Left renal cortex interstitium (tissue), 4 donors: ENCODE measurements at regions not wholly inside any gene's neighbourhood (a gene's known extent, or its start where the extent isn't known, plus 50 kb on each side); places are given as distances from the start of the nearest gene placed in this dataset.

Source experiments
- DNase-seq, 4 donors: peaks; one replicate each; pipeline ENCODE4 v3.0.0-alpha.2; 2013; ENCODE audit warnings: low read depth in 4 of 4, low spot score in 2 of 4, missing footprints in 1 of 4

DNA sequence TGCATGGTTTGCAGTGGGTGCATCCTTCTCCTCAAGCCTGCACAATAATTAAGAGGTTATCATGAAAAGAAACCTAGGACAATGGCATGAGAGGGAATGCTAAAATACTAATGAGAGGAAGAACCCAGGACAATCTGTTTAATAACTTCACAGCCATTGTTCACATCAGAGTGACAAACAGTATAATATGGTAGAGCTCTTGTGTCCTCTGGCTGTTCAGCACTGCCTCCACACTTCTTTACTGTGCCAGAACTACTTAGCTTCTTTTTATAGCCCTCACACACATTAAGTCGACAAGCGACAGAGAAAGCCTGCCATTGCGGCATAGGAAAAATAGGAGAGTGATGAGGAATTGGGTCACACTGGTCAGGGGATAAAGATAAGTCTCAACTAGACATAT is 65.0 kb upstream of the MEIS2 start:
- DNase-seq, result no peak

DNA sequence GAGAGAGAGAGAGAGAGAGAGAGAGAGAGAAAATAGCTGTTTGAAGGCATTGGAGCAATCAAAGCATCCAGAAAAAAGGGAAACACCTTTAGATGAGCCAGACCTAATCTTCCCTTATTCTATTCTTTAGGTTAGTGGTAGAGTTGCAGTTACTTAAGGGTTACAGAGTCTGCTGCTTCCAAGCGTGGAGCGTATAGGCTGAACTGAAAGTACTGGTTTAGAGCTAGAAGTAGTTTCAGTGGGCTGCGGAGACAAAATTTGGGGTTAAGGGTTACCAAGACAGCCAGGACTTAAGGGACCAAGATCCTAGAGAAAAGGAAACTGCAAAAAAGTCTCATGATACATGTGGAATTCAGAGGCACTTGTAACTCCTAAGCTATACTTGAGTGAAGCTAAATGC is 66.1 kb upstream of the MEIS2 start:
- DNase-seq, result no peak

DNA sequence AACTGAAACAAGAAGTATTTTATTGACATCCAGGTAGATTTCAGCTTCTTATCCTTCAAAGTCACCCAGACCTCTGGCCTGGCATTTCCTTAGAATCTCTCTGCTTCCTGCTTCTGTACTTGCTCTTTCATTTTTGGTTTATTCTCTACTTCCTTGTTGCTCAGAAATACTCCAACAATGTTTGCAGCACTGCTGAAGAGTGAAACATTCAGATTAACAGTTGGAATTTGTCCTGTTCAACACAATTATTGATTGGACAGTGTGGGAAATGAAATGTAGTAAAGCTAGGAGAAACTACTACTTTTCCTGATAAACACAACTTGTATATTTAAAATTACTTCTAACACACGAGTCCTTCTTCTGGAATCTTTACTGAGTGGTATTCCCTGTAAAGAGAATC is 81.0 kb upstream of the MEIS2 start:
- DNase-seq, result no peak

DNA sequence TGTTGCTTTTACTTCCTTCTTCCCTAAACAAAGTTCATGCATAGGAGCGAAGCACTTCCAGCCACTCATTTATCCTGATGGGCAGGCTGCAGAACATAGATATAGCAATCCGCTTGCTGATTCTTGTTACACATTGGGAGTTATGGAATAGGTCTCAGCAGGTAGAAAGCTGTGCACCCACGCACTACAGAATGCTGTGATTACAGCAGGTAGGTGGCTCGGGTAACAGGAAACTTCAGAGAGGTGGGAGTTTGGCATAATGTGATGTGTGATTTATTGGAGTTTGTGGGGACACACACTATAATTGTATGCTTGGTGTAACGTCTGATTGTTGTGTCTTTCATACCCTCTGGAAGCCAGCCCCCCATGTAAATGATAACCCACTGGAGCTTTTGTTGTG is 99.2 kb upstream of the MEIS2 start:
- DNase-seq, result no peak

DNA sequence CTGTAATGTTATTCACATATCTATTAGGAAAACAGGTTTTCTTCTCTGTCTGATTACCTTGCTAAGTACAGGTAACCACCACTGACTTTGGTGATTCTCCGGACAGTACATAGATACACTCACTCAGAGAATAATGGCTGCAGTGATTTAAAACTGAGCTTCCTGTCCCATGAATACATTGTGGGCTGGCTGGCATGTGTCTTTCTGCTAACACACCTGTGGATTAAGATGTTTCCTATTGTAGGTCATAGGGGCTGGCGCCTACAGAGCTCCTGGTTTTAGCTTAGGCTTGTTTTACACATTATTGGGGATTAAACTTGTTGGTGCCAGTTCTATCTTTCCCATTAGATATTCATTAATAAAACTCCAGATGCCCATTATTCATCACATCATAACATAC is 102.7 kb upstream of the MEIS2 start:
- no peak for DNase-seq

DNA sequence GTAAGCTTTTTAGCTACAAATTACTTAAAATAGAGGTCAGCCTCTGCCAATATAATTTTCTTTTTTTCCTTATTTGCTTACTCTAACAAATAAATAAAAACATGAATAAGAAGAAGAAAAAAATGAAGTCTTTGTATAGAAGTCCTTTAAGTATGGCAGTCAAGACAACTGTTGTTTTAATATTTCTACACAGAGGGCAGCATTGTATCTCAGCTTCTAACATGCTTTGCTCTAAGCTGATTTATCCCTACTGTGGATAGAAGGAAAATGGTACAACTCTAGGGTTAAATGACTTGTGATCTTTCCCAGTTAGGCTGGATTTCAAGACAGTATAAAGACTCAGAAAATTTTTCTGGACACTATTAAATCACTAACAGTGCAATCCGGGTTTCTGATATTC is 104.3 kb upstream of the MEIS2 start:
- DNase-seq, result no peak

DNA sequence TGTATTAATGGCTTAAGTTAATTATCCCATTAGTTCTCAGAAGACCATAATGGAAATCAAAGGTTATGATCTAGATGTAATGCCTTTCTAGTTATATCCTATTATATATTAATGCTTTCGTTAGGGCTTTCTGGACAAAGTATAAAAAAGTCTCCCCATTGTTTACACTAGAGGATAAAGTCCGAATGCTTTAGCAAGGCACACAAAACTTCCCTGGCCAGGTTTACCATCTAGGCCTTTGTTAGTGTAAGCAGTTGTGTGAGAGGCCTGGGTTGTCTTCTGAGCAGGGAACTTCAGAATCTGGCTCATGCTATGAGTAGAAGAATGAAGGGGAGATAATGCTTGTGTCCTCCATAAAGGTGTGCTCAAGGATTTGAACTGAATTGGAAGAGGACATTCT is 106.3 kb upstream of the MEIS2 start:
- DNase-seq, result no peak

DNA sequence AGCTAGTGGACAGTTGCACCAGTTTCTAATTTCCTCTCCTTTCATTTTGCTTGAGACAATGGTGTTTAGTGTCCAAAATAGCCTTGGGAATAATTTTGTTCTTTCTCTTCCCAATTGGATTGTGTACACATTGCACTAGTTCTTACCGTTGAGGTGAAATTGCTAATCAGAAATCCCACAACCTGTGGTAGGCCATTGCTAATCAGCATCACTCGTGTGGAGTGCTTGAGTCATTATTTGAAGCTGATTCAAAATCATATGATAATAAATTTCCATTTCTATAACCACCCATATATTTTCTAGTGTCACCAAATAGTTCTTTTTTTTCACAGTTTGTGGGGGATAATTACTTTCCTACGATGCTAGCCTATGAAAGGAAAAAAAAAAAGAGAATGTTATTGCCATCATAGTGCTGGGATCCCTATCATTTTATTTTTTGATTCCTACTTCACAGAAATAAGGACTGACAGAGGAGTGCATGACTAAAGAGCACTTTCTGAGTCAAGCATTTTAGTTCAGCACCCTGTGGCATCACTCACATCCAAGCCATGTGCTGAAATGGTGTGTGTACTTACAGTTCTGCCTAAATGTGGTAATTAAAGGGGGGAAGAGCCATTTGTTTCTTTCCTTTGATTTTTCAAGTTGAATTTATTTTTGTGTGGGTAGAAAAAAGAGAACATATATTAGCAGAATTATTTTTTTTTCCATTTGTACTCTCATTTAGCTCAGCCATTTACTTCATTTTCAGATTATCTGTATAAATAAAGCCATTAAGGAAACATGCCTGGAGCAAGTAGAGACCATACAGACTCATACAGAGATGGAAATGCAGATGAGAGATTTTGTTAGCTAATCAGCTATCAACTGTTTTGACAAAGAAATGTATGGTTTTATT is 108.0 kb upstream of the MEIS2 start:
- DNase-seq, result no peak

DNA sequence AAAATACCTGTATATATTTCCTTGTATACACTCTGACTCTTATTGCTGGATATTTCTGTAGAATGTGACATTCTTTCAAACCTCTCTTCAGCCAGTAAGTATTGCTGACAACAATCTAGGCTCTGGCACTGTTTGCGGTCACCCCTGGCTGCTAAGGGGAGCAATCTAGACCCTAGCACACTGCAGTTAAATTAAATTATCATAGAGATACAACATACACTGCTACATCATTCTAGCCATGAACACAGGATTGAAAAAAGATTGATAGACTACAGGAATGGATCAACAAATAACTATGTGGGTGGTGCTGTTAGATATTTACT is 108.7 kb upstream of the MEIS2 start:
- DNase-seq, result no peak

DNA sequence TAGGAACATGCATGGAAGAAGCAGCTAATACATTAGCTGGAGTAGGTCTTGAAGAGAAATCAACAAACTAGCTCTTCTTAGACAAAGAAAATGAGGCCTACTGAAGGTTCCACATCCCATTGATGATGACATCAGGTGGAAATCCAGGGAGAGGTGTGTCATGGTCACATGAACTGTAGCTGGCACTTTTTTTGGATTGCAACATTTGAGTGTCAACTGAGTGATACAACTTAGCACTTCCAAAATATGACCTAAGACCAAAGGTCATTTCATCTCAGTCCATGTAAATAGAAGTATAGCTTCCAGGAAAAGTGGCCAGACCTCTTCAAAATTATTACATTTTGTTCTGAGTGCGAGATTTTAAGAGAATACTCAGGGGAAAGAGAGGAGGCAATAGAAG is 117.2 kb upstream of the MEIS2 start:
- DNase-seq, result no peak

DNA sequence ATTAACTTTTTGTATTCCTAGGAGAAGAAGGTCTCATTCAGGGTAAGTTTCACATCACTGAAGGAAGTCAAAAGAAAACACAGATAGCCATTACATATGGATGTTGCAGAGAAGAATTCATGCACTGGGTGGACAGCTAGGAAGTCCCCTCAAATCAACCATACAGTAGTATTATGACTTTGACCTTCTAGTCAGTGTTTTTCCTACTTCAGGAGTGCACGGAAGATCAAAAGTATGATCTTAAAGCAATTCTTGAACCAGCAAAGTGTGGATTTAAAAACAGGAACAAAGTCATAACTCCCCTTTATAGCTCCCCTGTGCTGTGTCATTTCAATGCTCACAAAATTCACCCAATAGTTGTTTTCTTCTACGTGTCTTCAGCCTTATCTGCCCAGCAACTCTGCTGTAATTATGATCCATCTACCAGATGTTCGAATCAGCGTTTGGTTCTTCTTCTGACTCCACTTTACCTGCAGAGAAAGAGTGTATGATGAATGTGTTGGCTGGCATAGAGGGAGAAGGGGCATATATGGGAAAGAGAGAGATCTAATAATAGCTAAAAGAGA is 118.1 kb upstream of the MEIS2 start:
- no peak for DNase-seq

DNA sequence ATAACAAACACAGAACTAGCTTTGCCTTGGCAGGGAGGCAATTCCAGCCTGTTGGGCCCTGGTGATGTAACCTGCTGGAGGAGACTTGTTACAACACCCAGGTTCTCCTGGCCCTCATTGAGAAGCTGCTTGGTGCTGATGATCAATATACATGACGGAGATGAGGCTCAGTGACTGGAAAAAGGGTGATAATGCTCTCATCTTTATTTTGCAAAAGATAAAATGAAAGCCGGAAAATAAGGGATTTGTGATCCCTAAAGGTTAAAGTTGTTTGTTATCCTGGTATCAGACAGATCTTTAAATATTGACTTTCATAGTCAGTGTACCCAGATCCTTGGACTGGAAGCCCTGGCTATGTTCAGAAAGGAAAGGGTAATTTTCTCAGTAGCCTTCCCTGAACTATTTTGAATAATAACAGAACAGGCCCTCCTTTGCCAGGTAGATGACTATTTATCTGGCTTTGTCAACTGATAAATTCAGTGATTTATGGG is 118.9 kb upstream of the MEIS2 start:
- no peak for DNase-seq

DNA sequence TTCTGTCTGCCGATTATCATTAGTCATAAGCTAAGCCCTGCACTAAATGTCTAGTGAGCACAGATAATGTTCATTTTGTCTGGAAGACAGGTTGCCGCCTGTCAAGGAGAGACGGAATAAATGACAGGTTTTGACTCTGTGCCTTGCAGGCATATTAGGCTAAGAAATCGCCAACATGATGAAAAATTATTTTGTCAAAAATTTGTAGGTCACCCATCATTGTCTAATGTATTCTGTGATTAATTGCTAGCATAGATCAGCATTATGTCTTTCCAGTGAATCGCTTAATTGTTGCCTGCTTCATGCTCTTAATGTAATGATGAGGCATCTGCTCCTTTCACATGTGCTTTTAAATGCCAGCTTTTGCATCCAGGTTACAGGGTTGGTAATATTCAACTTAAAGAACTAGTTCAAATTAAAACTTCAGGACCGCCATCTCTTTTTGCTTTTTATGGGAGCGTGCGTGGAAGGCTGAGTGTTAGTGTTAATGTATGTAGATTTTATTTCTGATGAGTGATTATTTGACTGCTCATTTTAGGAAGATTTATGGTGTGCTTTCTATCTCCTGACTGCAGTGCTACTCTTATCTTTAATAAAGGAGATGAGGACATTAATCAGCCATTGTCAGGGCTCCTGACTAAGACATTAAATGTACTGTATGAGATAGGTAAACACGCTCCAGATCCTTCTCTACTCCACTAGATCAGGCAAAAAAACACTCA is 120.8 kb upstream of the MEIS2 start:
- DNase-seq, result no peak

DNA sequence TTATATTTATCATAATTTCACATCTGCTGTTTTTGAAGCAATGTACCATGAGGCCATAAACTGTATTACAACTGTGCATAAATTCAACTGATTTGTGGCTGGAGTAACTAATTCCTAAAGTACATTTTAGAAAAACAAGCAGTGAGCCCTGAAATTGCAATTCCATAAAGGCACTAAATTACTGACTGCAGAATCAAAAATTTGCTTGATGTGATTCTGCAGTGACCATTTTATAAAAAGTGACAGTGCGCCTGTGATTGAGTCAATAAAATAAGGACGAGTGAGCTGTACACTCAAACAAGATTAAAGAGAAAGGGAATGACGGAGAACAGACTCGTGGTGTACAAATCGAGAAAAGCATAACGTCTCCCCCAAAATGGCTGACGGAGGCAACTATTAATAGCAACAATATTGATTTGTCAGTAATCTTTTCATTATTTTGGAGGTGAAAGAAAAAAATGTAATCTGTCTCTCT is 121.4 kb upstream of the MEIS2 start:
- no peak for DNase-seq

DNA sequence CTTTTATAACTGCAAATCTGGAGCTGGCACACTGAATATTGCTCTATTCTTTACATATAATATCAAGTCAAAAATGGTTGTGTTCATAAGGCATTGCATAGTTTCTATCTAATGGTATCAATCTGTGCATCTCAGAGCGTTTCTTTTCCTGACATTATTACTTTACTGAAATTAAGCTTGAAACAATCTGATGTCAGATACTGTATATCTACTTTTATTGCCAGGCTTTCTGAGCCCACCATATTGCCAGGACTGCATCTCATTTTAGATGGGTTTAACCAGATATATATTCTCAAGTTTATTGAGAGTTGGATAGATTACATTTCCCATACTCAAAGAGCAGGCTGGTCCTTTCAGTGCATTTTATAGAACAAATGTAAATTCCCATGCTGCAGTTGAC is 122.7 kb upstream of the MEIS2 start:
- DNase-seq, result no peak

DNA sequence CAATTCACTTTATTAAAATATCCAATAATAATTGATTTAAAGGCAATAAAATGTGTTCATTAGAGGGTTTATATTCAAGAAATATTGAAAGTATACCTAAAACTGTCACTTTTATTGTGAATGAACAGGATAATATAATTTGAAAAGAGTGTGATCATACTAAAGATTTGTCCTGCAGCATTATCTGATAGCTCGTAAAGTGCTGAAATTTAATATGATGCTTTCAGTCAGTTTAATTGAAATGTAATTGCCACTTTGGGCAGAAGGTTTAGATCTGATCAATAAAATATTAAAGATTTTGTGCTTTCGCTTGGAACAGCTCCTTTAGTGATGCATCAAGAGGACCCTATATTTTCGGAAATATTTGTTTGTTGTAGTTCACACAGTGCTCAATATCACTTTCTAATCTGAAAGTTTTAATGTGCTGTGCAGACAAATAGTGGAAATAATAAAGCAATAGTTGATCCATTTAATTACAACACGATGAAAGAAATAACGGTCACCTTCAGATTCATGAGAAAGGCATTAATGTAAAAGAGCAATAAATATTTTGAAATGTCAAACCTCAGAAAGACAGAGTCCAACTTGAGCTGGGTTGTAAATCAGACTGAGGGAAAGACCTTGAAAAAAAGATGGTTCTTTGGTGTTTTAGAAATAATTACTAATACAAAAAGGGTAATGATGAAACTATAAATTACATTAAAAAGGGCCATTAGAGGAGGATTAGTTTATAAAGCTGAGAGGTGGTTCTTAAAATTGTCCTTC is 129.7 kb upstream of the MEIS2 start:
- no peak for DNase-seq

DNA sequence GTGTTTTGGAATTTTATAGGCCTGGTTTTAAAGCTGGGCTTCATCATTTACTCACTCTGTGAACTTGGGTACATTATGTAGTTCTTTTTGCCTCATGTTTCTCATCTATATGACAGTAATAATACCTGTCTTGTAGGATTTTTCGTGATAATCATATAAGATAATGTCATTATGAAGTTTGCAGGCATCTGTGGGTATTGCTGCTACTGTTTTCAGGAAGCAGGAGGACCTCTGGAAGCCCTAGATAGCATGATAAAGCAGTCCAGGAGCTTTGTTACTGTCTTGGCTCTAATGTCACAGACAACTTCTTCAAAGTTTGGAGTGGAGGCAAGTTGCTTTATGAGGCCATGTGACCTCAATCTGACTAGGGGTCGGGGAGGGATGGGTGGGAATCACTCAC is 145.0 kb upstream of the MEIS2 start:
- DNase-seq, result no peak

DNA sequence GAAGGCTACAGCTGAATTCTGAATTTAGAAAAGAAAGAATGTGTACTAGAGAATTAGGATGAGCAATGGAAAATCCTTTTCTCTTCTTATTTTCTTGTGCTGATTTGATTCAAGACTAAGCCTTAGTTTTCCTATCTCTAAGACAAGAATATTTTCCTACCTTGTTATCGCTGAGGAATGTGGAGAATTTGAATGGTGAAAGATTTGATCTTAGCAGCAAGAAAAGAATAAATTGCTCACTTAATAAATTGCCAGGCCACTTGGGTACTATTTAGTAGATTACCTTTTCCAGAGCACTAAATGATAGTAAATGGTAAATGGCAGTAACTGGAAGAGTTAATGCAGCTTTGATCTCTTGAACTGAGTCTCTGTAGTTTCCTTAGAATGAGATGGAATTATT is 145.7 kb upstream of the MEIS2 start:
- DNase-seq, result no peak

DNA sequence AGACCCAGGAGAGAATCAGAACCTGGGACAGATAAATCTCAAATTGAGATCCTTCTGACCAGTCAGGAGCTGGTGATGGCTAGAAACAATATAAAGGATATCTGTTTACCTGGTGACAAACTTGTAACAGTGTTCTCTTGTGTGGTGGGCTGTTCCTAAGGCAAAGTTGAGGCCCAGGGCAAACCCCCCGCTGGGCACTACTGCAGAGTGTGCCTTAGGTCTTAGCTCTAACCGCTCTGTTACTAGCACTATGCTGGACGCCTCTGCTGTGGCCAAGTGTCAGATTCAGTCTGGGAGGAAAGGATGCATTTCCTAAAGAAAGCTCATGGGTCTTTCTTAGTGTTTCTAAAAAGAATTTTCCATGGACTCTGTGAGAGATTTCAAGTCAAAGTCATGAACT is 146.5 kb upstream of the MEIS2 start:
- no peak for DNase-seq

DNA sequence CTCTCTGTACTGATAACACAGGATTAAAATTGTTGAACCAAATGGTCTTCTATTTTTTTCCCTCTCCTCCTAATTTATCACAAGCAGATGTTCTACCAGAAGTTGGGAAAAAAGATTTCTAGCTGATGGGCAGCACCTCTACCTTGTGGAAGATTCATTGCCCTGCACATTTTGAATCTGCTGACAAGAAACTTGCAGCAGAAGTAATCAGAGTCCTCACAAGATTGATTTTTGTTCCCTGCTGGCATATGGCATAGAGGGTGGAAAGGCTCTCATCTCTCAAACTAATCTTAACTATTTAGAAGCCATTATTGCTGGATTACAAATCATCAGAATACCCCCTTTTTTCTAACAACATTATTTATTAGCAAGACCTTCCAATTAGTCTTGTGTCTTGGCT is 148.9 kb upstream of the MEIS2 start:
- DNase-seq, result no peak

DNA sequence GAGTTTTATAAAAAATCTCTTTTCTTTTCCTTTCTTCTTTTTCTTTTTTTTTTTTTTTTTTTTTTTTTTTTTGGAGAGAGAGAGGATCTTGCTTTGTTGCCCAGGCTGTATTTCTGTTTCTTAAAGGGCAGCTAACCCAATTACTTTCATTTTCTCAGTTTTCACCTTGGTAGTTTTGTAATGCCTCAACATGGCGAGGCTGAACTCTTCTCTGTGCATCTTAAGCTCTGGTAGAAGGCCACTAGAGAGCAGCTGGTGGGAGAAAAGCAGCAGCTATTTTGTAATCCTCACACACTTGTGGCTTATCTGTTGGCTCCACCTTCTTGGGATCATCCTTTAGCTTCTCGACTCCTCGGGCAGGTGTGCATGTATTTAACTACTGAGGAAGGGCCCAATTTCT is 152.2 kb upstream of the MEIS2 start:
- DNase-seq, result no peak
